Effector memory CD8-positive, alpha-beta T cell (primary cell): ENCODE measurements at regions not wholly inside any gene's neighbourhood (a gene's known extent, or its start where the extent isn't known, plus 50 kb on each side); places are given as distances from the start of the nearest gene placed in this dataset.

ENCODE experiments used
- ATAC-seq: fragments of 150-1000 bp; cut with Tn5 transposase; replicated peaks from 2 replicates; pipeline ENCODE4 v1.10.0; 2021; ENCODE audit warnings: mild to moderate bottlenecking, moderate library complexity
- DNase-seq, 3 experiments: peaks; one replicate each; pipeline ENCODE4 v3.0.0; 2021
- H3K27ac Mint-ChIP-seq, 2 donors: one replicate each; pipeline ENCODE4 v1.8.0; 2022; ENCODE audit warnings: mild to moderate bottlenecking in 2 of 2, mixed read lengths in 2 of 2, moderate library complexity in 2 of 2
- H3K27me3 Mint-ChIP-seq, 2 donors: one replicate each; pipeline ENCODE4 v1.8.0; 2022; ENCODE audit warnings: mixed read lengths in 2 of 2
- H3K36me3 Mint-ChIP-seq: one replicate; pipeline ENCODE4 v1.8.0; 2022; ENCODE audit warnings: mild to moderate bottlenecking, moderate library complexity, mixed read lengths; ENCODE audit not compliant: insufficient read depth
- H3K4me1 Mint-ChIP-seq, 2 donors: one replicate each; pipeline ENCODE4 v1.8.0; 2022; ENCODE audit warnings: low read depth in 2 of 2, mixed read lengths in 2 of 2
- H3K4me3 Mint-ChIP-seq, 2 donors: one replicate each; pipeline ENCODE4 v1.8.0; 2022; ENCODE audit warnings: mild to moderate bottlenecking in 2 of 2, mixed read lengths in 2 of 2, moderate library complexity in 2 of 2
- H3K9me3 Mint-ChIP-seq, 2 donors: one replicate each; pipeline ENCODE4 v1.8.0; 2022; ENCODE audit warnings: mixed read lengths in 2 of 2

DNA sequence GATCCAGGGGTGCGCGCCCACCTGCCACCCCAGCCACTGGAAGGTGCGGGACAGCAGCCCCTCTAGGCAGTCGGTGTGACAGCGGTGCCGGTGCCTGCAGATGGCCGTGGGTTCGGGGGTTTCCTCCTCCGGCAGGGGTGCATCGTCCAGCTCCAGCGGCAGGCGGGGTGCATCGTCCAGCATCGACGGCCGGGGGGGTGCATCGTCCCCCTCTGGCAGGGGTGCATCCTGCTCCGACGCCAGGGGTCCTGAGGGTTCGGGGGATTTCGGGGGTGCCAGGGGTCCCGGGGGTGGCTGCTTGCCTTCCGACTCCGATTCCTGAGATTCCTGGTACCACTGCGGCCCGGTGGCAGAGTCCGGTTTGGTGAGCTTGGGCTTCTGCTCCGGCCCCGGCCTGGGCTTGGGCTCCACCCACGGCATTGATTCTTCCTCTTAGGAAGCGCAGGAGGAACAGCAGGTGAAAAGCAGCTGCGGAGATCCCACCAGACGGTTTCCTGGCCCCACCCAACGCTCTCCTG, 90.2 kb upstream of the RAB18 start:
- peaks cover 21 to 43% of the 10 kb centered on the region in 2 donors for H3K27me3 Mint-ChIP-seq
- no peaks in the 10 kb centered on the region for H3K4me1 Mint-ChIP-seq
- no peak for DNase-seq
- peak overlapping the region in 1 of 2 donors; percentile 44 for H3K4me3 Mint-ChIP-seq
- ATAC-seq: no peak
- no peak overlapping the region for H3K27ac Mint-ChIP-seq
- H3K36me3 Mint-ChIP-seq: no peaks in the 10 kb centered on the region
- no peaks in the 10 kb centered on the region for H3K9me3 Mint-ChIP-seq

DNA sequence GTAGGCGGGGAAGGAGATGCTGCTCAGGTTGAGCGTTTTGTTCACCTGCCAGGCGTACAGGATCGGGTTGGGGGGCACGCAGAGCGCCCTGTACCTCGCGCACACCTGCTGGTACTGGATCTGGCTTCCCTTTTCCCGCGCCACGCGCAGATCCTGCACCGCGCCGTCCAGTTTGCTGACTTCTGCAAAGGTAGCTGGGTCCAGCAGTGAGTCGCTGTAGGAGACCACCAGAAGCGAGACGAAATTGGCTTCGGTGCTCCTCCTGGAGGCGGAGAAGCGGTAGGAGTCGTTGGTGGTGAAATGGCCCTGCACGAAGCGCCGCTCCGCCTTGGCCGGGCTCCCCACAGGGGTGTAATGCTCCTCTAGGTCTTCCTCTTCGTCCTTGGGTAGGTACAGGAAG, 90.7 kb upstream of the RAB18 start:
- Mint-ChIP-seq H3K9me3 (no peaks in the 10 kb centered on the region), H3K36me3 (no peaks in the 10 kb centered on the region), H3K4me3 (no peak overlapping the region), H3K4me1 (no peaks in the 10 kb centered on the region), H3K27me3 (peaks cover 21 to 40% of the 10 kb centered on the region in 2 donors), H3K27ac (no peak overlapping the region)
- DNase-seq (no peak), ATAC-seq (no peak)

DNA sequence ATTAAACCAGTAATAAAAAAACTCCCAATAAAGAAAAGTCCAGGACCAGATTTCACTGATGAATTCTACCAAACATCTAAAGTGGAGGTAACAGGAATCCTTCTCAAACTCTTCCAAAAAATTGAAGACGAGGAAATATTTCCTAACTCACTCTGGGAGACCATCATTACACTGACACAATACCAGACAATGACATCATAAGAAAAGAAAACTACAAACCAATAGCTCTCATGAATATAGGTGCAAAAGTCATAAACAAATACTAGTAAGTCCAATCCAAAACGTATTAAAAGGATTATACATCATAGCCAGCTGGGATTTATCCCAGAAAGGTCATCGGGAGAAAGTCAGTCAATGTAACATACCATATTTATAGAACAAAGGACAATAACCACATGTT, 94.0 kb upstream of the RAB18 start:
- Mint-ChIP-seq H3K27ac (no peak overlapping the region), H3K4me1 (no peaks in the 10 kb centered on the region), H3K27me3 (peaks cover 19 to 28% of the 10 kb centered on the region in 2 donors), H3K4me3 (no peak overlapping the region), H3K9me3 (no peaks in the 10 kb centered on the region), H3K36me3 (no peaks in the 10 kb centered on the region)
- ATAC-seq: no peak
- DNase-seq: no peak

DNA sequence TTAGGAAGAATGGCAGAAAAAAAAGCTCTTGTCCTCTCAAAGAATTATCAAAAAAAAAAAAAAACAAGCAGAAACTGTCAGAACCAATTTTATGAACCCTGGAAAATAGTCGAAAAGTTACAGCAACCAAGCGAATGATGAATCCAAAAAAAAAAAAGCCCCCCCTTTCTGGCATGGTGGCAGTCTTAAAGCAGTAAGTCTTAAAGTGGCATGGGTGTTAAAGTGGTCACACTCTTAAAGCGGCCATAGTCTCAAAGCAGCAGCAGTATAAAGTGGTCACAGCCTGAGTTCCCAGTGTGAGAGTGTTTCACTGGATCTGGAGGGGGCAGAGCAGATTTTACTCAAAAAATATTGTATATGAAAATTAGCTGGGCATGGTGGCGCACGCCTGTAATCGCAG, 96.8 kb upstream of the RAB18 start:
- Mint-ChIP-seq H3K36me3 (no peaks in the 10 kb centered on the region), H3K4me3 (no peak overlapping the region), H3K9me3 (no peaks in the 10 kb centered on the region), H3K27ac (no peak overlapping the region), H3K4me1 (no peaks in the 10 kb centered on the region), H3K27me3 (peaks cover 29 to 39% of the 10 kb centered on the region in 2 donors)
- ATAC-seq (no peak), DNase-seq (no peak)

DNA sequence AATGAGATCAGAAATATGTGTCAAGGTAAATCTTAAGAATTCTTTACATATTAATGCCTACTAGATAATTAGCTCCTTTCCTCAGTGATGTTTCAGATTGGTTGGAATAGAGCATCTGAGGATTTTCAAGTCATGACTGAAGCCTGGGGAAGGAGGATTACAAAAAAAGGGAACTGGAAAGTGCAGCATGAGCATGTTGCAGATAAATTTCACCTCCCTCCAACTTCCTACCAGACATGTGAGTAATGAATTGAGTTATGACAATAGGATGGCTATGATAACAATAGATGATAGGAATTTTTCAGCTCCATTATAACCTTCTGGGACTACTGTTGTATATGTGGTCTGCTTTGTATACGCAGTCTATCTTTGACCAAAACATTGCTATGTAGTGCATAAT, 104.2 kb upstream of the RAB18 start:
- Mint-ChIP-seq H3K4me3 (no peak overlapping the region), H3K9me3 (no peaks in the 10 kb centered on the region), H3K27me3 (peaks cover 30 to 42% of the 10 kb centered on the region in 2 donors), H3K4me1 (no peaks in the 10 kb centered on the region), H3K27ac (no peak overlapping the region), H3K36me3 (no peaks in the 10 kb centered on the region)
- ATAC-seq: no peak
- no peak for DNase-seq

DNA sequence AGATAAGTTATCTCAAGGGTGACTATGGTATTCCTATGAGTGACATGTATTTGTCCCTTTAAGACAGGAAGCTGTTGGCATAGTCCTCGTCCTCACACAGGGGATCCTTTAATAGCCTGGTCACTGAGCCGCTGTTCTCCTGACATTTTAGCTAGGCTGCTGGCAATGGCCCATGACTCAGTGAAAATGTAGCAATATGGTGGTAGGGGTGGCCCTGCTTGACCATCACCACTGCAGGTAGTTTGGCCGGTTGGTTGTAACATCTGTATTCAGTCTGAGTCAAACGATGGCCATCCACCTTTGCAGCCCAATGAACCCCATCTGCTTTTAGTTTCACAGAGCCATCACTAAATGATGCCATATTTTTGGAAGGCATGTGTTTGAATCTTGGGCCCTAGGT, 110.1 kb upstream of the RAB18 start:
- no peaks in the 10 kb centered on the region for H3K9me3 Mint-ChIP-seq
- no peak for ATAC-seq

DNA sequence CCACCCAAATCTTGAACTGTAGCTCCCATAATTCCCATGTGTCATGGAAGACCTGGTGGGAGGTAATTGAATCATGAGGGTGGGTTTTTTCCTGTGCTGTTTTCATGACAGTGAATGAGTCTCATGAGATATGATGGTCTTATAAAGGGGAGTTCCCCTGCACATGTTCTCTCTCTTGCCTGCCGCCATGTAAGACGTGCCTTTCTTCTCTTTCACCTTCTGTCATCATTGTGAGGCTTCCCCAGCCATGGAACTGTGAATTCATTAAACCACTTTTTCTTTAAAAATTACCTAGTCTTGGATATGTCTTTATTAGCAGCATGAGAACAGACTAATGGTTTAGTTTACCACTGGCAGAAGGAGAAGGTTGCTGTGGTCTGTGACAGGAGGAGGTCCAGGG, 111.5 kb upstream of the RAB18 start:
- Mint-ChIP-seq H3K27me3 (peaks cover 48 to 58% of the 10 kb centered on the region in 2 donors), H3K27ac (no peak overlapping the region), H3K36me3 (peaks cover 3% of the 10 kb centered on the region), H3K9me3 (no peaks in the 10 kb centered on the region), H3K4me1 (no peaks in the 10 kb centered on the region), H3K4me3 (no peak overlapping the region)
- DNase-seq: no peak
- ATAC-seq: no peak

More for the DNA sequence above, 110.1 kb upstream of the RAB18 start:
- peaks cover 3% of the 10 kb centered on the region for H3K36me3 Mint-ChIP-seq
- peaks cover 50 to 51% of the 10 kb centered on the region in 2 donors for H3K27me3 Mint-ChIP-seq
- DNase-seq: no peak
- H3K27ac Mint-ChIP-seq: no peak overlapping the region
- H3K4me3 Mint-ChIP-seq: no peak overlapping the region
- H3K4me1 Mint-ChIP-seq: no peaks in the 10 kb centered on the region

DNA sequence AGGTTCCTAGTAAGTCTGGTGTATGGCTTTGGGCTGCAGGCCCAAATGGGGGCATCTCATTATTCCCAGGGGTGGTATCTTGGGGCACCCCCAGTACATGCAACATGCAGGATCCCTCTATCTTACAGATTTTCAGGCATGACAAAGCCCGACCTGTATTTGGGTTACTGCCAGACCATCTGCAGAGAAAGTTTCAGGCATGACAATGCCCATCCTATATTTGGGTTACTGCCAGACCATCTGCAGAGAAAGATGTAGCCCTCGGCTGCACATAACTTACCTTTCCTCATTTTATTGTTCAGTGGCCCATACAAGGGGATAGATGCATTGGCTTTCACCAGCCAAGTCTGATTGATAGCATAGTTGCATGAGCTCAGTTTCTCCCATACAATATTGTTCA, 112.2 kb upstream of the RAB18 start:
- ATAC-seq (no peak), DNase-seq (no peak)
- Mint-ChIP-seq H3K36me3 (peaks cover 3% of the 10 kb centered on the region), H3K4me1 (no peaks in the 10 kb centered on the region), H3K4me3 (no peak overlapping the region), H3K9me3 (no peaks in the 10 kb centered on the region), H3K27ac (no peak overlapping the region), H3K27me3 (peaks cover 49 to 62% of the 10 kb centered on the region in 2 donors)

DNA sequence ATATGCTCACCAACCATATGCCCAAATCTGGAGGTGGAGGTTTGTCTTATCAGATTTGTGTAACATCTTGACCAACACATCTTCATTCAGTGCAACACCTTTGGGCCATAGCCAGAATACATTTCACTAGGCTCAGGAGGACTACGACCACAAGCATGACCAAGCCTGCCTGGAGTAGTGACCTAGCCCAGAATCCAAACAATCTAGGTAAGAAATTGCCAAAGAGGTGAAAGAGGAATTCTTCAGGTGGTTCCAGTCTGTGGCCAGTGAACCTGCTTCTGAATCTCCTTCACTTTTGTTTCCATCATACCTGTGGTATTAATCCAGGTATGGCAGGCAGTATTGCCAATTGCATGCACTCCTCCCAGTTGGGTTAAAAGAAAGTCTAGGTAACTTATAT, 112.8 kb upstream of the RAB18 start:
- ATAC-seq: no peak
- H3K4me3 Mint-ChIP-seq: no peak overlapping the region
- no peaks in the 10 kb centered on the region for H3K9me3 Mint-ChIP-seq
- H3K27ac Mint-ChIP-seq: no peak overlapping the region
- H3K27me3 Mint-ChIP-seq: peaks cover 55 to 68% of the 10 kb centered on the region in 2 donors
- H3K36me3 Mint-ChIP-seq: peaks cover 3% of the 10 kb centered on the region
- DNase-seq: no peak
- H3K4me1 Mint-ChIP-seq: no peaks in the 10 kb centered on the region

DNA sequence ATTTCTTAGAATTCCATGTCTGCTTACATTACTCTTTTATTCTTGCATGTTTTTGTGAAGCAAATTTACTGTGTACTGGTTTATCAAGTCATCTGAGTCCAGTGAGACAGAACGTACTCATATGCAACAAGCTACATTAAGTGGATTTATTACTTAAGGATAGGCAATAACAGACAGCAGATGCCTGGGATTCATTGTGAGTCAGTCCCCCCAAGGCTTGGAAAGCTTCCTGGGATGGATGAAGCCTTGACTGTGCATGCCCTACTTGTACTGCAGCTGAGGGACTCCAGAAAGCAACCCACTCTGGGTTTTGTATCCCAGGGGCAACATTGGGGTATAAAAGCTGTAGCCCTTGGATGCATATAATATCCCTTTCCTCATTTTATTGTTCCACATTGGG, 113.4 kb upstream of the RAB18 start:
- H3K27me3 Mint-ChIP-seq: peaks cover 62 to 74% of the 10 kb centered on the region in 2 donors
- no peaks in the 10 kb centered on the region for H3K4me1 Mint-ChIP-seq
- no peak overlapping the region for H3K4me3 Mint-ChIP-seq
- DNase-seq: no peak
- peaks cover 3% of the 10 kb centered on the region for H3K36me3 Mint-ChIP-seq
- no peak for ATAC-seq
- no peak overlapping the region for H3K27ac Mint-ChIP-seq
- H3K9me3 Mint-ChIP-seq: no peaks in the 10 kb centered on the region

DNA sequence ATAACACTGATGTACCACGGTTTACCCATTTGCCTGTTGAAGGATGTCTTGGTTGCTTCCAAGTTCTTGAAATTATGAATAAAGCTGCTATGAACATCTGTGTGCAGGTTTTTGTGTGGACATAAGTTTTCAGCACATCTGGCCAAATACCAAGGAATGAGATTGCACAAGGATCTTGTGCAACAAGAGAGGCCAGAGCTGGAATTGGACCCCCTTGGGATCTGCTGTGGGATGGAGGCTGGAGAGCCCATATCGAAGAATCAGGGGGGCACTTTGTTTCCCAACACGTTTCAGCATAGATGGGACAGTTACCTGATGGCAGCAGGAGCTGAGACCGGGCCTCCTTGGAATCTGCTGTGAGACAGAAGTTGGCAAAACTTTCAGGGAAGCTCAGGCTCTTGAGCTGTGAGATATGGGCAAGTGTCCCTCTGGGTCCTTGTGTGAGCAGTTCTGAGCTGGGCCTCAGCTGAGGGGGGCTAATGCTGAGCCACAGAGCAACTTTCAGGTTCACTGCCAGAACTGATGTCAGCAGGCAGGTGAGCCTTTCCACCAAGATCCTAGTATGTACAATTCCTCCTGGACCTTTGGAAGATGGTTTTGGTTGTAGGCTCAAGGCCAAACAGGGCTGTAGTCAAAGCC, 115.2 kb upstream of the RAB18 start:
- Mint-ChIP-seq H3K27me3 (peaks cover 69 to 80% of the 10 kb centered on the region in 2 donors), H3K4me1 (no peaks in the 10 kb centered on the region), H3K9me3 (no peaks in the 10 kb centered on the region), H3K27ac (no peak overlapping the region), H3K4me3 (no peak overlapping the region), H3K36me3 (peaks cover 3% of the 10 kb centered on the region)
- no peak for DNase-seq
- no peak for ATAC-seq

DNA sequence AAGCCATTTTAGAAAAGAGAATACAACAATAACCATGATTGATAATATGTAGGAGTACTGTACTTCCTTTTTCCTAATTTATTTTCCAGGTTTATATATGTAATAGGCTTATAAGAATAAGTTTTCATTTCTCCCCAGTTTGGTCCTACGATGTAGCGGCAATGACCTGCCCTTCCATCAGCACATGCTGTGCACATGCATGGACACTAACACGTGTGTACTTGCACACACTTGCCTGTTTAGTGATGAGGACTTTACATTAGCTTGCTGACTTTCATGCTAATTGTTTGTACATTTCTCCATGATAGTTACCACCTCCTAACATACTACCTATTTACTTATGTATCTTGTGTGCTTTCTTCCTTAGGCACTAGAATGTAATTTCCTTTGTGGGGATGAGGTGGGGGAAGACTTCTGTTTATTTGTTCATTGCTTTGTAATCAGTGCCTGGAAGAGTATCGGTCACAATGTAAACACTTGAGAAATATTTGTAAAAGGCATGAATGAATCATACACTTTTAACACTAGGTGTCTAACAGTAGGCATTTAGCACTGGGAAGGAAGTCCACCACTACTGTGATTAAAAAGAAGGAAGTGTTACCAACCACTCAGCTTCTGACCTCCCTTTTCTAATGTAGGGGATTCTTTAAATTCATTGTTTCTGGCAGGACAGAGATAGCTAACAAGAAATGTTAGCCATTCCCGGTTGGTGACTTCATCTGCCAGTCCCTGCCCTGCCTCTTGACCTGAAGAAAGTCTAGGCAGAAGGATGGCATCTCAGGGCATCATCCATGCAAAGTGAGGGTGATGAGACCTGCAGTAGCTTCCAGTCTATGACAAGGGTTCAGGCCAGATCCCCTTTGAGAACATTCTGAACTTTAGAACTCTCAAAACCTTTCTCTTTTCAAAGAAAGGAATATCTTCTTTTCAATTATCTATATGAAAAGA, 120.2 kb upstream of the RAB18 start:
- Mint-ChIP-seq H3K9me3 (no peaks in the 10 kb centered on the region), H3K27ac (no peak overlapping the region), H3K4me1 (no peaks in the 10 kb centered on the region), H3K36me3 (no peaks in the 10 kb centered on the region), H3K4me3 (no peak overlapping the region), H3K27me3 (peaks cover 51 to 62% of the 10 kb centered on the region in 2 donors)
- no peak for ATAC-seq
- DNase-seq: no peak

DNA sequence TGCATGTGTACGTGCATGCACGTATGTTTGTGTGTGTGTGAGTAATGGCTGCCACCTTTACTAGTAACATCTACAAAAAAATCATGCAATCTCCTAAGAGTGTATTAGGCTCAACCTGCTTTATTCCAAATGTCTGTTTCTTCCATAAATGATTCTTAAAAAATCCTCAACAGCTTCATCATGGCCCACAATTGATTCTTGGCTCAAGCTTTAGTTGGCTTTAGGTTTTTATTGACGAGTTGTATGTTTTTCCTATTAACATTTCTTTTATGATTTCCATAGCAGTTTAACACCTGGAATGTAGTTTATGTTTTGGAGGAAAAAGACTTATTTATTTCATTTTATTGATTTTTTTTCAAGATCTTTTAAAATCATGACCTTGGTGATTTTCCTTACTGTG, 121.9 kb upstream of the RAB18 start:
- H3K36me3 Mint-ChIP-seq: no peaks in the 10 kb centered on the region
- no peak overlapping the region for H3K4me3 Mint-ChIP-seq
- DNase-seq (no peak), ATAC-seq (no peak)
- no peaks in the 10 kb centered on the region for H3K4me1 Mint-ChIP-seq
- H3K27ac Mint-ChIP-seq: no peak overlapping the region
- H3K9me3 Mint-ChIP-seq: no peaks in the 10 kb centered on the region
- peaks cover 51 to 53% of the 10 kb centered on the region in 2 donors for H3K27me3 Mint-ChIP-seq

DNA sequence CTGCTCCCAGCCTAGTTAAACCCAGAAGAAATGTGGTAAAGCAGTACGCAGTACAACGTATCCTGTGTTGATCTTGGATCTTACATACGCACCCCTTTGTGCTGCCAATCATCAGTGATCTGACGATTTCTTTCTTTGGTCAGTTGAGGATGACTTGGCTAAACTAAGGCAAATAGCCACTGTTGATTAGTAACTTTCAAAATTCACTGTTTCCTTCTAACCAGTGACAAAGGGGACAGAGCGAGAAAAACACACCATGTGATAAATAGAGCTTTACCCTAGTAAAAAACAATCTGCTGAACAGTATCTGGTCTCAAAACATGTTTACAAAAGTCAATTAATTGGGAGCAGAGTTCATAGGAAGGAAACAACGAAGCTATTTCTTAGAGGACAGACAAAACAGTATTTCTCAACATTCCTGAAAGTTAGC, 123.2 kb upstream of the RAB18 start:
- H3K9me3 Mint-ChIP-seq: no peaks in the 10 kb centered on the region
- H3K4me1 Mint-ChIP-seq: no peaks in the 10 kb centered on the region
- no peak overlapping the region for H3K4me3 Mint-ChIP-seq
- H3K36me3 Mint-ChIP-seq: no peaks in the 10 kb centered on the region
- H3K27ac Mint-ChIP-seq: no peak overlapping the region
- no peak for DNase-seq
- H3K27me3 Mint-ChIP-seq: peaks cover 41 to 47% of the 10 kb centered on the region in 2 donors
- ATAC-seq: no peak
